Stimulated activated CD4-positive, alpha-beta T cell treated with anti-CD3 and anti-CD28 coated beads, Interleukin-4, amount 100 ng/mL, for 4 hours (primary cell): ENCODE measurements at regions not wholly inside any gene's neighbourhood (a gene's known extent, or its start where the extent isn't known, plus 50 kb on each side); places are given as distances from the start of the nearest gene placed in this dataset.

Experiments
- DNase-seq, 2 experiments: peaks; one replicate each; pipeline ENCODE4 v3.0.0-alpha.2; 2020

- DNase-seq, result no peak
Measured at GRCh38 chr15:62788224-62788623, 254.3 kb upstream of the TPM1 start.

- DNase-seq, result no peak
Measured at GRCh38 chr15:62790546-62790945, 252.0 kb upstream of the TPM1 start.

- no peak for DNase-seq
Measured at GRCh38 chr15:62791694-62792093, 250.9 kb upstream of the TPM1 start.

DNA sequence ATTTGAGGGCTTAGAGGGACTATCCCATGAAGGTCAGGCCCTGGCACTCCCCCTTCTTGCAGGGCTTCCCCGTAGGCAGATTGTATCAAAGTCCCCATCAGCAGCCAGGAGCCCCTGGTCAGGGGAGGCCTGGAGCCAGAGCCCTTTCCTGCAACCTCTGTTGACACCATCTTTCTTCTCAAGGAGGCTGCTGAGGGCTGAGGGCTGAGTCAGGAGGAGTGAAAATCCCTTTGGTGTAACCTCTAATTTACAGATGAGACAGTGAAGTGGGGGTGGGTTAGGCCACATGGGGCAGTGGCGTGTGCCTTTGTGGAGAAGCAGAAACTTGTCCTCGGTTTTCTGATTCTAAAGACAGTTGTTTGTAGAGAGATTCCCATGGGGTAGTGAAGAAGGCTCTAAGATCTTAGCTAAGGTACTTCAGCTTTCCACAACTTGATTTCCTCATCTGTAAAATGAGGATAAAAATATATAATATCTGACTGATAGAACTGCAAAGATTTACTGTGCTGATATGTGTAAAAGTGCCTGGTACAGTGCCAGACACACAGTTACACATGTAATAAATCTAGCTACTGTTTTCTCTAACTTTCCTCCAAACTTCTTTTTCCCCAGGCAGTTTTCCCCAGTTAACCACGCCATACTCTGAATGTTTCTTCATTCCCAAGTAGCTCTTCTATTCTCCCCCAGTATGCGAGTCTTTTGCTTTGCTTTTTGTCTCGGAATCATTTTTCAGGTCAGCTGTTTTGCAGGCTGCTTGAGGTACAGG lies 249.4 kb upstream of the TPM1 start:
- DNase-seq, result no peak

GRCh38 chr15:62793752-62794144 lies 248.8 kb upstream of the TPM1 start:
- no peak for DNase-seq

DNA sequence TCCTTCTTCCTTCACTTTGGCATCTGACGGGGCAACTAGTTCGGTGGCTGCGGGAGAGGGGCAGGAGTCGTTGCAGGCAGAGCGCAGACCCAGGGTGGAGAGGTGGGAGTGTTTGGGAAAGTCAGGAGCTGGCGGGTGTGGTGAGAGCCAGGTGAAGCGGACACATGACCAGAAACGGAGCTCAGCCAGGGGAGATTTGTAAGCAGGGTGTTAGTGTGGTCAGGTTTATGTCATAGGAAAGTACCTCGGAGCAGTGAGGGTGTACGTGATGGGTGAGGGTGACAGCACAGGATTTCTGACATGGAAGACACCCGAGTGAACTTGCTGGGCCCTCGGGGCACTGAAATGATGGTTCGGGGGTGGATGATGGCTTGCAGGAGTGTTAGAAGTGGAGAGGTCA lies 247.4 kb upstream of the TPM1 start:
- no peak for DNase-seq

DNA sequence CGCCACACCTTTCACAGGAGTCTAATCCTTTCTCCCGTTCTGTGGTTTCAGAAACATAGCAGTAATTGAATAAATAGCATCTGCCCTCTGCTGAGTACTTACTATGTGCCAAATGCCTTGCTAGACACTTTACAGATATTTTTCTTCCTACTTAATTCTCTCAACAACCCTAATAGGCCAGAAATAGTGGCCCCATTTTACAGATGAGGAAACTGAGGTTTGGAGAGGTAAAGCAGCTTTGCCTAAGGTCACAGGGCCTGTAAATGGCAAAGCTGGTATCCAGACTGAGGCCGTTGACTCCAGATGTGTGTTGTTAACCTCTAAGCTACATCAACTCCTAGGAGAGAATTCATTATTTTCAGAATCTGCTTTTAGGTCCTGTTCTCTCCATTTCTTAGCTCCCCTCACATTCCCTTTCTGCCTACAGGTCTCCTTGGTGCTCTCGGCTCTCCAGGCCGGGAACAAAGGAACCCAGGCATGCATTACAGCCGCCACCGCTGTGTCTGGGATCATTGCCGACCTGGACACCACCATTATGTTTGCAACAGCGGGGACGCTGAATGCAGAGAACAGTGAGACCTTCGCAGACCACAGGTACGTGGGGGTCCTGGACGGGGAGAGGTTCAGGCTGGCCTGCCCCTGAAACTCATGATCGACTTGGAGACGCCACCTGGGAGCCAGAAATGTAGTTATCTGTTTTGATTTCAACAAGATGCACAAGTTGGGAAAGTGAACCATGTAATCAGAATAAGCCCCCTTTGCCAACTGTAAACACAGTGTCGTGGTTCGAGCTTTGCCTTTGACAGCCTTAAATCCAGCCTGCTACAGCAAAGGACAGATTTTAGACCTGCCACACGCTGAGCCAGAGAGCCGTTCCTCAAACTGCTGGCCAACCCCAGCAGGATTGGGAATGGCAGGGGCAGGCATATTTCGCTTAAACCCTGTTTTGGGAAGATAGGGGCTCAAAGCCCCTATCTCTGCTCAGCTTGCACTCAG lies 246.5 kb upstream of the TPM1 start:
- DNase-seq, result no peak

DNA sequence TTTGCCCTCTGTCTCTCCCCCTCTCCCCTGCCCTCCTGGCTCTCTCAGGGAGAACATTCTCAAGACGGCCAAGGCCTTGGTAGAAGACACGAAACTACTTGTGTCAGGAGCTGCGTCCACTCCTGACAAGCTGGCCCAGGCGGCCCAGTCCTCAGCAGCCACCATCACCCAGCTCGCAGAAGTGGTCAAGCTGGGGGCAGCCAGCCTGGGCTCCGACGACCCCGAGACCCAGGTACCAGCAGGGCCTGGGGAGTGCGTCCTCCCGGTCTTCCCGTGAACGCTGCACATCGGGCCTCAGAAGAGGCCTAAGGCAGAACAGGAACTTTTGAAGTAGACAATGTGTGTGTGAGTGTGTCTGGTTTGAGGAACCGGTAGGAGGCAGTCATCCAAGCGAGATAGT lies 245.4 kb upstream of the TPM1 start:
- DNase-seq, result no peak

- DNase-seq, result no peak
Measured at GRCh38 chr15:62798536-62798935, 244.0 kb upstream of the TPM1 start.

GRCh38 chr15:62799037-62799436 lies 243.5 kb upstream of the TPM1 start:
- DNase-seq, result no peak

- no peak for DNase-seq
Measured at GRCh38 chr15:62799919-62800318, 242.6 kb upstream of the TPM1 start.

GRCh38 chr15:62802612-62803011 lies 239.9 kb upstream of the TPM1 start:
- no peak for DNase-seq

DNA sequence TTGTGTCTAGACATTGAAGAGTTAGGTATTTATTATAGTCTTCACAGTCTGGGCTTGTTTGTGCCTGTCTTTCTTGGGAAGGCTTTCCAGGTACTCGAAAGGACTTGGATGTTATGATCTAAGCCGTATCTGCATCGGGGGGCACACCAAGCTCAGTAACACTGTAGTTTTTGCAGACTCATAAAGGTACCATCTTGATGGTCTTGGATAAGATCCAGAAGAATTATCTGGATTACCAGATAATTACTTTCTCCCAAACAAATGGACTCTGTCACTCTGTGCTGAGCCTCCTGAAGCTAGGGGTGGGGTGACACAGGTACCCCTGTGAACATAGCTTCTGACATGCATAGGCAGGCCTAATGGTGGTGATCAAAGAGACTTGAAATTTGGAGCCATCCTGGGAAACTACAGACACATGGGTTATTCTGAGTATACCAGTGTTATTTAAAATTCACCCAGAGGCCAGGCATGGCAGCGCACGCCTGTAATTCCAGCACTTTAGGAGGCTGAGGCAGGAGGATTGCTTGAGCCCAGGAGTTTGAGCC lies 238.6 kb upstream of the TPM1 start:
- no peak for DNase-seq

- no peak for DNase-seq
Measured at GRCh38 chr15:62805502-62805901, 237.0 kb upstream of the TPM1 start.

- DNase-seq, result no peak
Measured at GRCh38 chr15:62807539-62808130, 234.9 kb upstream of the TPM1 start.

GRCh38 chr15:62809115-62809967 lies 233.2 kb upstream of the TPM1 start:
- DNase-seq, result no peak

DNA sequence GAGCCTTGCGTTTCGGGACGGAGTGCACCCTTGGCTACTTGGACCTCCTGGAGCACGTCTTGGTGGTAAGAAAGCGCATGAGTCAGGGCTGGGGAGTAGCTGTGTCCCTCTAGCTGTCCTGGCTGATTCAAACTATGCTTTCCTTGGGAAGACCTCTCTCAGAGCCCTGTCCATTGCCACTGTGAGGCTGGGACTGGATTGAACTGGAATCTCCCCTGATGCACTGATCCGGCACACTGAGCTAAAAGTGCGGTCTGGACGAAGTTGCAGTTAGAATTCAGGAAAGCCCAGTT lies 232.6 kb upstream of the TPM1 start:
- DNase-seq, result no peak

- DNase-seq, result no peak
Measured at GRCh38 chr15:62812515-62812835, 230.1 kb upstream of the TPM1 start.

DNA sequence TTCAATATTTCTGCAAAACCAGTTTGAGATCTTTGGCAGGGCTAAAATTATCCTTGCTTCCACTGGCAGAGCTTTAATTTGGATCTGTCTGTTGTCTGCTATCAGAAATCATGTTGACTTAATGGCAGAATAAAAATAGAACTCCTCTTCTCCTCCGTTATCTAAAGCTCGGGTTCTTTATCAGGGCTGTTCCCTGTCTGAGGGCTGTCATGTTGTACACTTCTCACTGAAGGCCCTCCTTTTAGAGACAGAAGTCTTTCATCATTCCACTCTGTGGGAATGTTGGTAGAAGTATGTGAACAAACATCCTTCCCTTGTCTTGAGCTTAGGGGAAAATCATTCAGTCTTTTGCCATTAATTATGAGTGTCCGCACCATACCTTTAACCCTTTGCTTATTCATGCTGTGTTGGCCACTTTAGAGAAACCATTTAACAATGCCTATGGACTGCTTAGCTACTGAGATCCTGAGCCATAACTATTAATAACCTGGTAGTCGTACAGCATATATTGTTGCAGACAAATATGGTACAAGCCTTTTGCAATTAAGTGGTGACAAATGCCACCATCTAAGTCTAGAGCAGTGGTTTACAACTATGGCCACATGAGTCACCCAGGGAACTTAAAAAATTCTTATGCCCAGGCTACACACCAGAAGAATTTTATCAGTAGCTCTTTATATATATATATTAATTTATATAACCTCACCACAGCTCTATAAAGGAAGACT lies 226.0 kb upstream of the TPM1 start:
- no peak for DNase-seq

DNA sequence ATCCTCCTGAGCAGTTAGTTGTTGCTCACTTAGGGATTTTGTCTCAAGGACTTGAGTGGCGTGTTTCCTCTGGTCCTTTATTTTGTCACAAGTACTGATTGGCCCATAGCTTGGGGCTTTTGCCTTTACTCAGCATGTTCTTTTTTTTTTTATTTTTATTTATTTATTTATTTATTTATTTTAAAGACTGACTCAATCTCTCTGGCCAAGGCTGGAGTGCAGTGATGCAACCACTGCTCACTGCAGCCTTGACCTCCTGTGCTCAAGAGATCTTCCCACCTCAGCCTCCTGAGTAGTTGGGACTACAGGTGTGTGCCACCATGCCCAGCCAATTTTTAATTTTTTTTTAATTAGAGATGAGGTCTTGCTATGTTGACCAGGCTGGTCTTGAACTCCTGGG lies 223.9 kb upstream of the TPM1 start:
- no peak for DNase-seq

GRCh38 chr15:62821384-62822131 lies 221.0 kb upstream of the TPM1 start:
- no peak for DNase-seq
